HG03045 (cell line): ENCODE measurements at regions not wholly inside any gene's neighbourhood (a gene's known extent, or its start where the extent isn't known, plus 50 kb on each side); places are given as distances from the start of the nearest gene placed in this dataset.

Experiments
- ATAC-seq: cut with Tn5 transposase; IDR thresholded peaks from one replicate; pipeline ENCODE4 v1.9.1; 2021; ENCODE audit warnings: mild to moderate bottlenecking, moderate library complexity; ENCODE audit not compliant: unreplicated experiment

DNA sequence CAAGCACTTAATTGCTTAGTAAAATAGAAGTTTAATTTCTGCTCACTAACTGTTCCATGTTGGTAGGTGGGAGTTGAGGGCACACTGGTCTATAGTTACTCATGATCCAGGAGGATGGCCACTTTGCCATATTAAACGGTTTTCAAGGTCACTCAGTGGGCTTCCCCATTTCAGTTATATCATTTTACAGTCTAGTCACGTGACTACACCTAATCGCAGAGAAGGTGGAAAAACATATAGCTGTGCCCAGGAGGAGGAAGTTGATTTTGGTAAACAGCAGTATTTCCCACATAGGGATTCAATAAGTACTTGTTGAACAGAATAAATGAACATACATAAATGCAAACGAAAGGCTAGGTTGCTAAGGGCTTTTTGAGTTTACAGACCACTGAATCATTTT, 541.1 kb upstream of the CAMK1G start:
- ATAC-seq, result no peak

DNA sequence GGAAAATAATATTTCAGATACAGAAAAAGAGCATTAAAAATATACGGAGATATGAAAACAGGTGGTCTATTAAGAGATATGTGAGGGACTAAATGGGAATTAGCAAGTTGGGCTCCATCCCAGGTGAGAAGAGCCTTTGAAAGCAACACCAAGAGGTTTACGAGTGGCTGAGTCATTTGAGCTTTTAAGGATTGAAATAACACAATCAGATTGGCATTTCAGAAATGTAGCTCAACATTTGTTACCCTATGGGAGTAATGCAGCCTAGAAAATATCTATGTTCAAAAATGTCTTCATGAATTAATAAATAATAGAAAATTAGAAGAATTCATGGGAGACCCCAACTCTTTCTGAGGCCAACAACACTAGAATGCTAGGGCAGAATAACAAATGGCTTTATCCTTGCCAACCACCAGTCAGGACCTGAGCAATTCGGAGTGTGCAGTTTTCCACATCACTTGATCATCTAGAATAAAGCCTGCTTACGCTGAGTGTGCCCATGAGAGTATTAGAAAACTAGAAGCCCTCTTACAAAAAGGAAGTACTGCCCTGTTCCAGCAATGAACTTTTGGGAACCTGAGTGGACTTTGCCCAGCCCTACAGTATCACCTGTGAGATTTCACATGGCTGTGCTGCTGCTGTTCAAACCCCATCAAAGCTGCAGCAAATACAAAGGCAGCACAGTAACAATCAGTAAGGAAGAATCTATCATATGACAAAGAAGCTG, 538.0 kb upstream of the CAMK1G start:
- ATAC-seq, result no peak

DNA sequence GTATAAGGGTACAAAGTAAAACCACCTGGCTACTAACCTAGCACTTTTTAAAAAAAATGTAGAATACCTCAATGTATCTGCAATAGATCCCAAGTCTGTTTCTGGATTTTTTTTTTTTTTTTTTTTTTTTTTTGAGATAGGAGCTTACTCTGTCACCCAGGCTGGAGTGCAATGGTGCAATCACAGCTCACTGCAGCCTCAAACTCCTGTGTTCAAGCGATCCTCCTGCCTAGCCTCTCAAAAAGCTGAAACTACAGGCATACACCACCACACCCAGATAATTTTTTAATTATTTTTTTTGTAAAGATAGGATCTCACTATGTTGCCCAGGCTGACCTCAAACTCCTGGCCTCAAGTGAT, 537.5 kb upstream of the CAMK1G start:
- ATAC-seq, result no peak

- ATAC-seq, result no peak
These were observed 536.6 kb upstream of the CAMK1G start for GRCh38 chr1:209046935-209047334.

DNA sequence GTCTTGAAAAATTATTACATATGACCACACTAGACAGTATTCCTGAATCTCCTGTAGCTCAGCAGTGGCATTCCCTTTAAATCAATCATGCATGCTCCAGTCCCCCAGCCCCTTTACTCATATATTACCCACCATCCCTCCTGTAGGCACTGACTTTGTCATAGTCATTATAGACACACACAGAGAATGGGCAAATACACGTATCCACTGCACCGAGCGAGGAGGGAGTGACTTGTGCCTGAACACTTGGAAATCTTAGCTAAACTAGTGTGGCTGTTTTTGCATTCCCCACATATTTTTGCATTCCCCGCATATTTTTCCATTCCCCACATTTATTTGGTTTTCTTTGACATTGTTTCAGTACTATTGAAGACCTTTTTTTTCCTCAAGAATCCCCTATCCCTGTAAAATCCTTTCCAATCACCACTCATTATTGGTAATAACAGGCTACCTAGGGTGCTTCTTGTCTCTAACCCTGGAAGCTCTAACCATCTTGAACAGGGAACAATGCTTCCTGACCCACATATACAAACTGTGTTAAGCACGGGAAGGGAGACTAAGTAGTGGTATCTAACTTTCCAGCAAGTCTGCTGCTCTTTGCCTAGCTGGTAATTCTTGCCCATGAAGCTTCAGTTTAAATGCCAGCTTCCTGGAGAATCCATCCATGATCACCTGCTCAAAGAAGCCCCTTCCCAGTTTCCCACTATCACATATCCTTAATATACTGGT, 534.4 kb upstream of the CAMK1G start:
- ATAC-seq, result no peak

- no peak for ATAC-seq
These were observed 531.9 kb upstream of the CAMK1G start for GRCh38 chr1:209051570-209051969.

GRCh38 chr1:209053587-209053986, 529.9 kb upstream of the CAMK1G start:
- ATAC-seq, result no peak

DNA sequence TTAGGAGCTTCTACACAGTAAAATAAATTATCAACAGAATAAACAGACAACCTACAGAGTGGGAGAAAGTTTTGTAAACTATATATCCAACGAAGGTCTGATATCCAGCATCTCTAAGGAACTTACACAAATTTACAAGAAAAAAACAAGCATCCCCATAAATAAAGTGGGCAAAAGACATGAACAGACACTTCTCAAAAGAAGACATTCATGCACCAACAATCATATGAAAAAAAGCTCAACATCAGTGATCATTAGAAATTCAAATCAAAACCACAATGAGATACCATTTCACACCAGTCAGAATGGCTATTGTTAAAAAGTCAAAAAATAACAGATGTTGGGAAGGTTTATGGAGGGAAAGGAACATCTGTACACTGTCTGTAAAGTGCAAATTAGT, 526.4 kb upstream of the CAMK1G start:
- no peak for ATAC-seq

DNA sequence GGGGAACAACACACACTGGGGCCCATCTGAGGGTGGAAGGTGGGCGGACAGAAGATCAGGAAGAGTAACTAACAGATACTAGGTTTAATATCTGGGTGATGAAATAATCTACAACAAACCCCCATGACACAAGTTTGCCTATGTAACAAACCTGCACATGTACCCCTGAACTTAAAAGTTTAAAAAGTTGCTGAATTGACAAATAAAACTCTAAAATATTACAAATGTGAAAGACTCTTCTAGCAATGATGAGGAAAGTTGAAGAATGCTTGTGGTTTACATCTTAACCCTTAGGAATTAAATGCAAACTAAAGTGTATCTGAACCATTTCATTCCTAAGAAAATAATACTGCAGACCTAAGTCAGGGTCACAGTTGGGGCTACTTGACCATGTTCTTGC, 525.6 kb upstream of the CAMK1G start:
- no peak for ATAC-seq

GRCh38 chr1:209059376-209059775, 524.1 kb upstream of the CAMK1G start:
- no peak for ATAC-seq

GRCh38 chr1:209059981-209060380, 523.5 kb upstream of the CAMK1G start:
- ATAC-seq, result no peak

DNA sequence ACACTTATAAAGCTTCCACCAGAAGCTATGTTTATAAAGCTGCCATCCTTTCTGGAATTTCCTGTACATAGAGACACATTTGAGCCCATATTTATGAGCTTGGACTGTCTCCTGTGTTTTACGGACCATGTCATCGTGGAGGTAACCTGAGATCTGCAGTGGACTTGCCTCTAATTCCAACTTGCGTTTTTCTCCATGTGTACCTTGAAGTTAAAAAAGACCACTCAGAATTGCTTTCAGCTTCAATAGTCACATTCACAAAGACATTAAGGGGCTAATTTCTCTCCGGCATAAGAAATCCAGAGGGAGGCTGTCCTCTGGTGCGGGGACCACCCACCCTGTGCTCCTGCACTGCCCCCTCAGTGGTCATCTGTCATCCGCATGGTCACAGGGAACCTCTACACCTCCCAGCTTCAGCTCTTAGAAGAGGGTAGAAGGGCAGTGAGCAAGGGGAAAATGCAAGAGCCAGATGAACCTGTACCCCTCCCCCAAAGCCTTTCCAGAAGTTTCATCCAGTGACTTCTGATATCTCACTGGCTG, 521.4 kb upstream of the CAMK1G start:
- ATAC-seq, result peak; percentile 4

DNA sequence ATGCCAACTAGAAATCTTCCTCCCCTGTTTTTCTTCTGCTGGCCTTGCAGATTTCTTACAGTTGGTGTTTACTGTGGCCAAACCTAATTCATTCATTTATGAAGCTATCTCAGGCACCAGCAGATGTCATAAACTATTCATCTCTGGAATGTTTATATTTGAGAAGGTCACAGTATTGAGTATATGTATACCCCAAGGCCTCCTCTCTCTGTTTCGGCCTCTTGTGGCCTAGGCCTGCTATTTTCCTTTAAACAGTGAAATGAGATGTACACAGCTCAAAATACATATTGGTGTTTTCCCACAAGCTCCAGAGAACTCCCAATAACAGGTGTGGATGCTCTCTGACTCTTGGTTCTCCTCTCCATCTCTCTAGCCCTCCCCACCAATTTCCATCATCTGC, 520.7 kb upstream of the CAMK1G start:
- ATAC-seq, result peak; percentile 67

GRCh38 chr1:209063767-209064659, 519.5 kb upstream of the CAMK1G start:
- ATAC-seq, result no peak

- ATAC-seq, result no peak
These were observed 518.4 kb upstream of the CAMK1G start for GRCh38 chr1:209064850-209065706.

- no peak for ATAC-seq
These were observed 511.0 kb upstream of the CAMK1G start for GRCh38 chr1:209072481-209072880.

DNA sequence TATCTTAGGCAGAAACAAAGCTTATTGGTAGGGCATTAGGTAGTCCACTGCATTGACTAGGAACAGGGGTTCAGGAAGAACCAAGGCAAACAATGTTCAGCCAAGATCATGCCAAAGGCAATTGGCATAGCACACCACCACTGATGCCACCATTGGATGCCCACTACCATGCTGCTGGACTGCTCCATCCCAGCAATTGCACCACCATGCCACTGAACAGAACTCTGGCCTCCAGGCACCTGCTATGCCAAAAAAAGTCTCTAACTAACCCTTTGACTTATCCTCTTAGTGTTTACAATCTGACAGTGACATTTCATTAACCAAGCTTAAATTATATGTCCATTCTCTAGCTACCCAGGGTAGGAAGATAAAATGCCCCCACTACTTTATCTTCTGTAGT, 509.6 kb upstream of the CAMK1G start:
- ATAC-seq, result no peak

GRCh38 chr1:209074575-209075250, 508.8 kb upstream of the CAMK1G start:
- ATAC-seq, result no peak

- no peak for ATAC-seq
These were observed 506.8 kb upstream of the CAMK1G start for GRCh38 chr1:209076688-209077087.
